SK-N-SH treated with all-trans-retinoic acid at 6 μM for 48 hours (cell line): ENCODE measurements at regions not wholly inside any gene's neighbourhood (a gene's known extent, or its start where the extent isn't known, plus 50 kb on each side); places are given as distances from the start of the nearest gene placed in this dataset.

Experiments
- ATAC-seq: fragments of 200-7000 bp; cut with Tn5 transposase; 3 replicates; pipeline ENCODE4 v1.9.1; 2020; ENCODE audit warnings: mild to moderate bottlenecking, moderate library complexity
- ARNTL ChIP-seq: fragments of 450-650 bp; formaldehyde crosslinking; IDR thresholded peaks from 2 replicates; pipeline ENCODE4 v1.5.0; 2020; ENCODE audit warnings: low read depth, mild to moderate bottlenecking, moderate library complexity, borderline replicate concordance
- BACH2 ChIP-seq: fragments of 250-450 bp; sonication (Bioruptor Pico); IDR thresholded peaks from 2 replicates; pipeline ENCODE4 v1.9.0; 2021; ENCODE audit warnings: mild to moderate bottlenecking, borderline replicate concordance
- CREB5 ChIP-seq: fragments of 250-450 bp; sonication (Bioruptor Pico); IDR thresholded peaks from 2 replicates; pipeline ENCODE4 v1.5.1; 2020; ENCODE audit warnings: low read depth, mild to moderate bottlenecking, moderate library complexity
- CSDC2 ChIP-seq: fragments of 250-450 bp; sonication (Bioruptor Pico); IDR thresholded peaks from 2 replicates; pipeline ENCODE4 v1.5.0; 2020; ENCODE audit warnings: mild to moderate bottlenecking, moderate library complexity
- CSRNP3 ChIP-seq: fragments of 250-450 bp; sonication (Bioruptor Pico); IDR thresholded peaks from 2 replicates; pipeline ENCODE4 v1.5.1; 2021; ENCODE audit warnings: mild to moderate bottlenecking, moderate library complexity
- ESRRG ChIP-seq: fragments of 250-450 bp; sonication (Bioruptor Pico); IDR thresholded peaks from 2 replicates; pipeline ENCODE4 v1.6.1; 2021; ENCODE audit warnings: mild to moderate bottlenecking
- GLIS3 ChIP-seq: fragments of 250-450 bp; sonication (Bioruptor Pico); IDR thresholded peaks from 2 replicates; pipeline ENCODE4 v1.5.0; 2020; ENCODE audit warnings: mild to moderate bottlenecking, moderate library complexity
- ISL1 ChIP-seq: fragments of 250-450 bp; sonication (Bioruptor Pico); IDR thresholded peaks from 2 replicates; pipeline ENCODE4 v2.1.2; 2022; ENCODE audit warnings: mild to moderate bottlenecking, moderate library complexity
- OSR1 ChIP-seq: fragments of 250-450 bp; sonication (Bioruptor Pico); IDR thresholded peaks from 2 replicates; pipeline ENCODE4 v1.8.0; 2022; ENCODE audit warnings: moderate library complexity, mild to moderate bottlenecking, inconsistent platforms
- PATZ1 ChIP-seq: fragments of 250-450 bp; sonication (Bioruptor Pico); IDR thresholded peaks from 2 replicates; pipeline ENCODE4 v1.8.0; 2020; ENCODE audit warnings: mild to moderate bottlenecking, moderate library complexity, borderline replicate concordance
- POU6F1 ChIP-seq: fragments of 250-450 bp; sonication (Bioruptor Pico); IDR thresholded peaks from 2 replicates; pipeline ENCODE4 v1.8.0; 2021; ENCODE audit warnings: low read depth, mild to moderate bottlenecking, moderate library complexity, borderline replicate concordance
- PPARA ChIP-seq: fragments of 250-450 bp; sonication (Bioruptor Pico); IDR thresholded peaks from 2 replicates; pipeline ENCODE4 v1.5.0; 2020; ENCODE audit warnings: mild to moderate bottlenecking, borderline replicate concordance
- SNAI2 ChIP-seq: fragments of 250-450 bp; sonication (Bioruptor Pico); IDR thresholded peaks from 2 replicates; pipeline ENCODE4 v1.5.0; 2020; ENCODE audit warnings: mild to moderate bottlenecking, moderate library complexity
- TCF4 ChIP-seq: fragments of 250-450 bp; sonication (Bioruptor Pico); IDR thresholded peaks from 2 replicates; pipeline ENCODE4 v1.8.0; 2021; ENCODE audit warnings: mild to moderate bottlenecking, moderate library complexity, borderline replicate concordance
- TOX ChIP-seq: fragments of 250-450 bp; sonication (Bioruptor Pico); IDR thresholded peaks from 2 replicates; pipeline ENCODE4 v1.8.0; 2021; ENCODE audit warnings: mild to moderate bottlenecking, moderate library complexity, borderline replicate concordance
- TSHZ2 ChIP-seq: fragments of 250-450 bp; sonication (Bioruptor Pico); IDR thresholded peaks from 2 replicates; pipeline ENCODE4 v1.5.0; 2020; ENCODE audit warnings: mild to moderate bottlenecking, moderate library complexity
- ZC3H10 ChIP-seq: fragments of 250-450 bp; sonication (Bioruptor Pico); IDR thresholded peaks from 2 replicates; pipeline ENCODE4 v1.5.1; 2021; ENCODE audit warnings: mild to moderate bottlenecking, moderate library complexity
- ZFP3 ChIP-seq: fragments of 250-450 bp; sonication (Bioruptor Pico); IDR thresholded peaks from 2 replicates; pipeline ENCODE4 v1.5.0; 2020; ENCODE audit warnings: mild to moderate bottlenecking, moderate library complexity
- ZFP30 ChIP-seq: fragments of 450-650 bp; formaldehyde crosslinking; IDR thresholded peaks from 2 replicates; pipeline ENCODE4 v1.5.0; 2022; ENCODE audit warnings: mild to moderate bottlenecking, moderate library complexity
- ZNF565 ChIP-seq: fragments of 450-650 bp; formaldehyde crosslinking; conservative IDR thresholded peaks from 2 replicates; pipeline ENCODE4 v1.5.0; 2020; ENCODE audit warnings: low read depth, mild to moderate bottlenecking, moderate library complexity
- ZNF70 ChIP-seq: fragments of 450-650 bp; formaldehyde crosslinking; IDR thresholded peaks from 2 replicates; pipeline ENCODE4 v1.5.0; 2020; ENCODE audit warnings: mild to moderate bottlenecking, moderate library complexity
- ZNF8 ChIP-seq: fragments of 450-650 bp; formaldehyde crosslinking; IDR thresholded peaks from 2 replicates; pipeline ENCODE4 v1.5.0; 2020; ENCODE audit warnings: mild to moderate bottlenecking, moderate library complexity

- TF ChIP-seq TSHZ2 (no peak), PATZ1 (CRISPR knock-in tag) (no peak), BACH2 (CRISPR knock-in tag) (no peak), ZNF8 (CRISPR knock-in tag) (no peak), ARNTL (no peak), CSDC2 (CRISPR knock-in tag) (no peak), TCF4 (CRISPR knock-in tag) (no peak), CREB5 (CRISPR knock-in tag) (no peak), ZNF70 (CRISPR knock-in tag) (no peak), ZFP3 (peak; percentile 45; the same call in 1 of the 2 replicates), ISL1 (peak; percentile 88), PPARA (CRISPR knock-in tag) (no peak), OSR1 (no peak), POU6F1 (CRISPR knock-in tag) (no peak), ESRRG (CRISPR knock-in tag) (no peak), SNAI2 (CRISPR knock-in tag) (no peak), ZFP30 (CRISPR knock-in tag) (no peak), TOX (no peak), GLIS3 (CRISPR knock-in tag) (0 out of 2 replicates have a peak, but pooled peaks have one; percentile 42), ZNF565 (CRISPR knock-in tag) (no peak)
- ATAC-seq, result peak; percentile 49; the same call in 1 of the 3 replicates
These were observed 295.4 kb downstream of the SLITRK6 start for GRCh38 chr13:85503797-85504196.

GRCh38 chr13:85501616-85502015, 297.6 kb downstream of the SLITRK6 start:
- TF ChIP-seq CSRNP3 (CRISPR knock-in tag), result no peak
- TF ChIP-seq POU6F1 (CRISPR knock-in tag), result no peak
- no peak for TF ChIP-seq ARNTL
- TF ChIP-seq ISL1, result no peak
- no peak for TF ChIP-seq ESRRG (CRISPR knock-in tag)
- TF ChIP-seq SNAI2 (CRISPR knock-in tag), result no peak
- TF ChIP-seq CREB5 (CRISPR knock-in tag), result no peak
- no peak for TF ChIP-seq GLIS3 (CRISPR knock-in tag)
- no peak for TF ChIP-seq ZC3H10 (CRISPR knock-in tag)
- no peak for TF ChIP-seq ZNF8 (CRISPR knock-in tag)
- TF ChIP-seq PPARA (CRISPR knock-in tag), result no peak
- no peak for ATAC-seq
